Fibroblast of skin of left quadriceps (primary cell): ENCODE measurements at regions not wholly inside any gene's neighbourhood (a gene's known extent, or its start where the extent isn't known, plus 50 kb on each side); places are given as distances from the start of the nearest gene placed in this dataset.

Source experiments
- DNase-seq, 2 experiments: peaks; one replicate each; pipeline ENCODE4 v3.0.0-alpha.2; 2013; ENCODE audit warnings: low read depth in 2 of 2

DNA sequence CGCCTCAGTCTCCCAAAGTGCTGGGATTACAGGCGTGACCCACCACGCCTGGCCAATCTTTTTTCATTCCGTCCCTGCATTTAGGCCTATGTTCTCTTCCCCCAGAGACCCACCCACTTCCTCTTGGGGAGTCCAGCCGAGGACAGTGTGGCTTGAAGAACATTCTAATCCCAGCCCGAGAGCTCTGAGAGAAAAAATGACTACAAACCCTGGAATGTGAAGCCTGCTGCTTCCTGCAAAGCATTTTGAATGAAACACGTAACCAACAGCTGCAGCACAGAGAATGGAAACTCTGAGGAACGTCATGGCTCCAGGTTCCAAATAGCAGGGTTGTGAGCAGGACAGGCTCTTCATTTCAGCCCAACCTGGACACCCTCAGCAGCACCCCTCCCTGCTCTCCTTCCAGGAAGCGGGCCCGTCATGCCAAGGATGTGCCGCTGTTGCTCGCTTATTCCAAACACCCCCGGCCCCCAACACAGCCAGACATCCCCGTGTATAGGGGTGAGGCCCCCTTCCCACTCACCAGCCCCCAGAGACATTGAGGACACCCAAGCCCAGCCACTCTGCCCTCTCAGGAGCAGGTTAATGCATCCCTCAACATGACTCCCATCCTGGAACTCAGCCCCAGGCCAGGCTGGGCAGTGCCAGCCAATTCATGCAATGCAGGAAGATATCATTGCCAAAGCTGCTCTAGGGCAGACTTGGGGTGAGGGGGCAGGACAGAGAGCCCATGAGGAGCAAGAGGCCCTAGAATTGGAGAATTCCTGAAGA, 139.8 kb downstream of the ZFP36L2 start:
- peak; percentile 99 for DNase-seq

- DNase-seq: no peak
These were observed 140.5 kb downstream of the ZFP36L2 start for GRCh38 chr2:43085929-43086328.

GRCh38 chr2:43085505-43085904, 140.9 kb downstream of the ZFP36L2 start:
- no peak for DNase-seq

DNA sequence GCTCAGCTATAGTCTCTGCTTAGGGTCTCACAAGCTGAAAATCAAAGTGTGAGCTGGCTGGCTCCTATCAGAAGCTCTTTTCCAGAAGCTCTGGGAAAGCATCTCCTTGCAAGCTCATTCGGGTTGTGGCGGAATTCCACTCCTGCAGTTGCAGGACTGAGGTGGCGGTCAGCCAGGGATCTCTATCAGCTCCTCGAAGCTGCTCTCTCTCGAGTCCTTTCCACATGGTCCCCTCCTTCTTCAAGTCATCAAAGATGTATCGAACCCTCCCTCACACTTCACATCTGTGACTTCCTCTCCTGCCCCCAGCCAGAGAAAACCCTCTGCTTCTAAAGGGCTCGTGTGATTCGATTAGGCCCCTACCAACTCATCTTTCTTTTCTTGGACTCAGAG, 141.7 kb downstream of the ZFP36L2 start:
- DNase-seq: peak; percentile 56 to 60

- peak; percentile 72 to 74 for DNase-seq
These were observed 142.4 kb downstream of the ZFP36L2 start for GRCh38 chr2:43083710-43084698.

- no peak for DNase-seq
These were observed 143.3 kb downstream of the ZFP36L2 start for GRCh38 chr2:43082903-43083677.

GRCh38 chr2:43082111-43082894, 144.1 kb downstream of the ZFP36L2 start:
- DNase-seq: peak; percentile 90 to 92

GRCh38 chr2:43081131-43081765, 145.2 kb downstream of the ZFP36L2 start:
- no peak for DNase-seq

DNA sequence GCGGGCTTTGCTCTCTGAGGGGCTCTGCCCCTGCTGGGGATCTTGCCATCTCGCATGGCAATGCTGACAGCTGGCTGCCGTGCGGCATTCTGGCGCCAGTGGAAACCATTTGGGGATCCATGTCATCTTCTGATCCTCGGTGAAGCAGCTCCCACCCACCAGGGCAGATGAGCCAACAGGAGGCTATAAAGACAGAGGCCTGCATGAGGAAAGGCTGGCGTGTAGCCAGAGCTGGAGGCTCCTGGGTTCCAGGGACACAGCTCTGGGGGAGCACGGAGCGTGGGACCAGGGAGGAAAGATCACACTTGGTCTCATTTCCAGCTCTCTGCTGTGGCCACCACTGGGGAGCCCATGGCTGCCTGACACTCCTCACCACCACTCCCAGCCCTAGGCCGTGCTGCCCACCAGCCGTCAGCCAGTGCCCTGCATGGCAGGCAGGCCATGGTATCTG, 145.8 kb downstream of the ZFP36L2 start:
- no peak for DNase-seq

DNA sequence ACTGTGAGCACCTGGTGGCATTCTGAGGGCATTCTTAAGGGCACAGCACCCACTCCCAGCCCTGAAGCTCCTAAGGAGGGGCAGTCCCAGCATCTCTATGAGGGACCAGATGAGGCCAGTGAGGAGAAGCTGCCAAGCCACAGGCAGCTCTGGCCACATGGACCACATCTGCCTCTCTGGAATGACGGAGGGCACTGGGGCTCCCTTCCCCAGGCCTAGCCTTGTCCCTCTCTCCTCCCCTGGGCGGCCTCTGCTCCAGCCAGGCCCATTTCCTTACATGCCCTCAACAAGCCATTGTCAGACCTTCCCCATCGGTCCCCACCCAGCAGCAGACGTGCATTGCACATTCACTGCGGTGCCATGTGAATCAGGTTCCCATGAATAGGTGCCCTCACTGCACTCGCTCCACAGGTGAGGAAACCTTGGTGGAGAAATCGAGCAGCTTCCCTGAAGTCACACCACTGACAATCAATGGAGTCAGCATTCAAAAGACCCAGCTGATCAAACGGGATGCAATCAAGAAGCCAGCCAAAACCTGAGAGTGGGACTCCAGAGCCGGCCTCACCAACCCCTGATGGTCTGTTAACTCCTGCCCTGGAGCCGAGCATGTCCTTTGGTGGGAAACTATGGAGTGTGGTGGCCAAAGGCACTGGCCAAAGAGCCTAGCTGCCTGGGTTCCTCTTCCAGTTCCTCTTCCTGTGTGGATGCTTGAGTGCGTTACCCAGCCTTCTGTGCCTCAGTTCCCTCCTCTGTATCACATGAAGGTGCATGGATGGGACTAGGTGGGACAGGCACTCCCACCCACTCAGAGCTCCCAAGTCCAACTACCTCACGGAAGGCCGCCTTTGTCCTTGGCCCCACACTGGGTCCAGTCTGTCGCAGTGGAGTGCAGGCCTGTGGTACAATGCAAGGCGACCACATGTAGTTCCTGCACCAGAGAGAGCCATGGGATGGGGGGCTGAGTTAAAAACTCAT, 147.3 kb downstream of the ZFP36L2 start:
- no peak for DNase-seq

DNA sequence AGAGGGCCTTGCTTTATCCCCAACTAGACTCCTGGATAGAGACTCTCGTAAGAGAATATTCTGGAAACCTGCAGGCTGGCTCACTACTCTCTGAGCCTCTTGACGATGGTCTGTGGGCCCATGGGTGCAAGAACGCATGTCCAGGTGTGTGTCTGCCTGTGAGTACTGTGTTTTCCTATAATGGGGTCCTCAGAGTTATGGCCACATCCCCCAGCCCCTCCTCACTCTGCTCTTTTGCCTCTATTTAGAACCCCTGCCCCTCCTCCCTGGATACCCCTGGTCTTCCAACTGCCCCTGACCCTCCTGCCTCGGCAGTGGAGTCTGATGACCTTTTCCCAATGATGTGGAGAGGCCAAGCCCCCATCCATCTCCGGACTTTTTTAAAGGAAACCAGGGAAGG, 148.1 kb downstream of the ZFP36L2 start:
- no peak for DNase-seq

DNA sequence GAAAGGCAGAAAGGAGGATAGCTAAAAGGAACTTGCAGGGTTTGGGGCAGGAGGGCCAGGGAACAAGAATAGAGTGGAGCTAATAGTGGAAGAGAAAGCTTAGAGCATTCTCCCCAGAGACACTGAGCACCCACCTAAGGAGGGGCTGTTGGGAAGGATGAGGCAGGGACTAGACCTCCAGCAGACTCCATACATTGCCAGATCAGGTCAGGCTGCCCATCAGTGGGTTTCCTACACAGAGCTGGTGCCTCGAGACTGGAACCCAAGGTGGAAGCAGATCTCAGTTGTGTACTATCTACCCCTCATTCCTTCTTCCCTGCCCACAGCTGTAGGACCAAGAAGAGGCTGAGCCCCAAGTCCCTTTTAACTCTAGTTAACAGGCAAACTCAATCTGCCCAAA, 148.5 kb downstream of the ZFP36L2 start:
- DNase-seq: no peak

- DNase-seq: no peak
These were observed 149.7 kb downstream of the ZFP36L2 start for GRCh38 chr2:43076676-43077075.

DNA sequence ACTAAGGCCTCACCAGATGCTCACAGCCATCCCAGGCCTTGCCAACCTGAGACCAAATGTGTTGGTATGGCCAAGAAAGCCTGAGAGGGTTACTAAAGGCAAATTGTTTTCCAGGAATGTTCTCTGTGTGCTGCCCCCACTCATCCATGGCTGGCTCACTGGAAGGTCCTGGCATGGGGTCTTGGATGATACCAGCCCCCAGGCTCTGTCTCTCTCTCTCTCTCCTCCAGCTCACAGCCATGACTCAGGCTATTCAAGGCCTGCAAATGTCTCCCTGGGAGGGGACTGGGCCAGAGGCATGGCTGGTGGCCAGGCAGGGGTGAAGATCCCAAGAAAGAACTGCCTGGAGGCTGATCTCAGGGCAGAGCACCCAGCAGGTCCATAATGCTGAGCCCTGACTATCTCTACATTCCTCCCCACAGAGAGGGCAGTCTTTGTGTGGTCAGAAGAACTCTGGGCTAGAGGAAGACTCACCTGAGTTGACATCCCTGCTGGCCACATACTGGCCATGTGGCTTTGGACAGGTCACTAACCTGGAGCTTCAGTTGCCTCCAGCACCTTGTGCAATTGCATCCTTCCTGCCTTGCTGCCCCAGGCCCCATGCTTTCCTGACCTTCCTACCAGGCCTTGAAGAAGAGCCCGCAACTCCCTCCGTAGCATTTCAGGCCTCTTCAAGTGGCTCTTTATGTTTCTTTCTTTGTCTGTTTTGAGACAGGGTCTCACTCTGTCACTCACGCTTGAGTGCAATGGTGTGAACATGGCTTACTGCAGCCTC, 150.4 kb downstream of the ZFP36L2 start:
- DNase-seq: peak in 1 of 2 experiments; percentile 52

DNA sequence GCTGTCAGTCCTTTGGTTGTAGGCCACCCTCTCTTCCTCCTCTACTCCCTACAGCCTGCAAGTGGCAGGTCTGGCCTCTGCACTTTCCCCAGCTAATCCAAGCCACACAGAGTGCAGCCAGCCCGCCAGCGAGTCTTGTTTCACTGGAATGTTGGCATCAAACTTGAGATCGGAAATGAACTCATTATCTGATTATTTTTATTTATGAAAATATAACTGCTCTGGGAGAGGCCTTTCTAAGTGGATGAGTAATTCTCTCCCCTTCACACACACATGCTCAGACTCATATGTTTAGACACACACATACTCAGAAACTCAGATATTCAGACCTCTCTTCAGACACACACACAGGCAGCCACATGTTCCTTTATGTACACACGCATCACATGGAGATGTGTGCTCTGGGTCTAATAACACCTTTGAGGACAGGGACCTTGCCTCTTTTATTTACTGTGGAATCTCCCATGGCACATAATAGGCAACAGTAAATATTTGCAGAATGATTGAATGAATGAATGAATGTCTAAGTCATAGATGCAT, 151.3 kb downstream of the ZFP36L2 start:
- DNase-seq: peak; percentile 96

DNA sequence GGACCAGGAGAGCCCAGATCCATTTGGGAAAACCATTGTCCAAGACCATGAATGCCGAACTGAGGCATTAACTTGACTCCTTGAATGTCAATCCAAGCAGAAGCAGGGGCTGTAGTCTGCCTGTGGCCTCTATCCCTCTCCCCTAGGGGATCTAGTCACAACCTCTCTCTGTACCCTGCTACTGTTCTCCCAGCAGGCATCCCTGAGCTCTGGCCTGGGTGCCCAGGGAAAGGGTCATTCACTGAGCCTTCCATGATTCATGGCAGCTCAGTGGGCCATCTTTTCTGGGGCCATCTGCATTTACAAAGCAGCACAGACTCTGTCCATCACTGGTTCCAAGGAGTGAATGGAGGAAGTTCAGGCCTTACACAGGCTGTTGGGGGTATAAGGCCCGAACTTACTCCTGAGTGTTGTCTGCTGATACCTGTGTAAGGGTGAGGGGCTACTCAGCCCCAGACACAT, 151.8 kb downstream of the ZFP36L2 start:
- DNase-seq: no peak

DNA sequence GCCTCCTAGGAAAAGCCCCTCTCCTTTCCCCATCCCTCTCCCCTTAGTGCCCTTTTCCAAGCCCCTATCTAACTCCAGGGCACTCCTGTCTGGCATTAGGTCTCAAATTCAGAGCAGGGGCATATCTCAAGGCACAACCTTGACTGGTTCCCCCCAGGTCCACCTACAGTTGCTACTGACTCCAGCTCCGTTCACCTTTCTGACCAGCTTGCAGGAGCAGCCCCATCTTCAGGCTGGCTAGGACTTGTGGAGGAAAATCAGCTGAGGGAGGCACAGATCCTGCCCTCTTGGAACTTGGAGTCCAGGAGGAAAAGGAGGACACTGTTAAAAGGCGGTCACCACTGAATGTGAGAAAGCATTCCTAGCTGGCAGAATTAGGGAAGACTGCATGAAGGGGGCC, 152.4 kb downstream of the ZFP36L2 start:
- no peak for DNase-seq

GRCh38 chr2:43073401-43073825, 153.0 kb downstream of the ZFP36L2 start:
- DNase-seq: no peak
